Neural cell (in vitro differentiated cells): ENCODE measurements at regions not wholly inside any gene's neighbourhood (a gene's known extent, or its start where the extent isn't known, plus 50 kb on each side); places are given as distances from the start of the nearest gene placed in this dataset.

Source experiments
- CTCF ChIP-seq: fragments of 450-650 bp; IDR thresholded peaks from 2 replicates; pipeline ENCODE4 v1.5.1; 2014; ENCODE audit warnings: antibody characterized with exemption, mild to moderate bottlenecking, moderate library complexity; ENCODE audit not compliant: poor library complexity, severe bottlenecking
- EP300 ChIP-seq: fragments of 450-650 bp; conservative IDR thresholded peaks from 2 replicates; pipeline ENCODE4 v1.6.1; 2014; ENCODE audit warnings: antibody characterized with exemption, mild to moderate bottlenecking, moderate library complexity; ENCODE audit not compliant: poor library complexity, severe bottlenecking
- EZH2 ChIP-seq: fragments of 200-600, 300-800 bp; shearing (Covaris generic), sonication (generic); IDR thresholded peaks from 2 replicates; pipeline ENCODE4 v1.6.1; 2014; ENCODE audit warnings: antibody characterized with exemption, low read length, borderline replicate concordance, mild to moderate bottlenecking; ENCODE audit not compliant: insufficient read depth, poor library complexity, severe bottlenecking
- REST ChIP-seq: IDR thresholded peaks from 2 replicates; pipeline ENCODE4 v1.6.1; 2012; ENCODE audit warnings: borderline replicate concordance
- TAF1 ChIP-seq: IDR thresholded peaks from 2 replicates; pipeline ENCODE4 v1.6.1; 2012; ENCODE audit warnings: low read depth

DNA sequence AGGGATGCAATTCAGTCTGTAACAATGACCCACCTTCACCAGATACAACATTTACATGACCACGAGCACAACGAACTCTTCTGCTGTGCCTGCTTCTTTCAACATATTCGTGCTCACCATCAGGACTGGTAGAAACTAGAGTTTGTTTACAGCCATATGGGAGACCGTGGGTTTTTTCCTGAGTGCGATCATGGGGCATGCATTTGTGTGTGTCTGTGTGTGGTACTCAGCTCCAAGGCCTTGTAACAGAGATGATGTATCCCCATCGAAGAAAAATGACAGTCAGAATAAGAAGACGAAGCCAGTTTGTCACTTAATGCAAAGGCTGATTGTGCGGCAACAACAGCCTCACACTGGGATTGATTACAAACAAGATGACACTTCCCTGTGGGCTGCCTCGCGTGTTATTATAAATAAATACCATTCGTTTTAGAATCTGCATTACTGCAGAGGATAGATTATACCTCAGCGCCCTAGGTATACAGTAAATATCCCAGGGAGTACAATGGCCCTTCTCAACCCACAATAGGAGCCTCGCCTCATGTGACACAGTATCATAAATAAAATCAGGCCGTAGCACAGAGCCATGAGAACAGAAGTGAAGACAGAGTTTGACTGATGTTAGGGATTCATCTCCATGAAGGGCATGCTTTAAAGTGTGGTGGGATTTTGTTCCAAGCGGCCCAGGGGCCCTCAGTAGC is 97.3 kb upstream of the NOCT start:
- no peak for TF ChIP-seq CTCF
- TF ChIP-seq EP300: no peak
- TF ChIP-seq TAF1: no peak
- TF ChIP-seq REST: no peak
- TF ChIP-seq EZH2: no peak
